Motor neuron (in vitro differentiated cells): ENCODE measurements at regions not wholly inside any gene's neighbourhood (a gene's known extent, or its start where the extent isn't known, plus 50 kb on each side); places are given as distances from the start of the nearest gene placed in this dataset.
"Not testable (repeated sequence)": the region's sequence is repeated elsewhere in the genome, so short reads cannot be mapped to it uniquely, and the experiment has no call there.

ENCODE experiments used
- ATAC-seq, 8 experiments: fragments of 200-7000 bp; cut with Tn5 transposase; replicated peaks in 6 of 8; 2 replicates each; pipeline ENCODE4 v1.8.0; 2021; ENCODE audit warnings: mild to moderate bottlenecking in 8 of 8, moderate library complexity in 8 of 8
- H3K27ac ChIP-seq, 2 donors: fragments of 250-450 bp; sonication (Bioruptor Pico); 2 replicates each; pipeline ENCODE4 v1.9.0; 2021; ENCODE audit warnings: antibody characterized with exemption in 2 of 2, mild to moderate bottlenecking in 2 of 2, moderate library complexity in 1 of 2
- H3K4me1 ChIP-seq, 2 donors: fragments of 250-450 bp; sonication (Bioruptor Pico); replicated peaks in 1 of 2; 2 replicates each; pipeline ENCODE4 v1.6.1; 2021; ENCODE audit warnings: antibody characterized with exemption in 2 of 2, mild to moderate bottlenecking in 2 of 2, moderate library complexity in 1 of 2
- H3K4me3 ChIP-seq, 5 donors: fragments of 250-450 bp; sonication (Bioruptor Pico); 2 replicates each; pipeline ENCODE4 v1.9.0; 2021; ENCODE audit warnings: antibody characterized with exemption in 5 of 5, mild to moderate bottlenecking in 5 of 5, moderate library complexity in 4 of 5
- WGBS, 10 experiments: fragments of 450-650 bp; shearing (Covaris generic); methylation state at CpG; one replicate each; pipeline ENCODE4 v1.0.0; 2022; 5-methylcytosine and 5-hydroxymethylcytosine counted together
- in situ Hi-C, 9 experiments: fragments of 400-800 bp; cut with MboI; loops; one replicate each; pipeline ENCODE4 v1.15.0; 2021; ENCODE audit warnings: low sequenced_read_pairs in 9 of 9, low pct_unique_long_range_greater_than_20kb in 2 of 9; ENCODE audit not compliant: unreplicated experiment in 9 of 9

- in situ Hi-C loops: no loop called here
- no peak overlapping the region for H3K27ac ChIP-seq
- no peaks in the 10 kb centered on the region for H3K4me1 ChIP-seq
- WGBS, 10 experiments: 28 to 100% (median 80%) methylated on average over 1 to 5 of the region's 5 CpGs; no CpG with 5 or more reads in 3 of the 10 experiments
- ATAC-seq: no peak
- H3K4me3 ChIP-seq: no peak overlapping the region
Measured at GRCh38 chrX:3803305-3803704, 89.9 kb upstream of the PRKX start.

DNA sequence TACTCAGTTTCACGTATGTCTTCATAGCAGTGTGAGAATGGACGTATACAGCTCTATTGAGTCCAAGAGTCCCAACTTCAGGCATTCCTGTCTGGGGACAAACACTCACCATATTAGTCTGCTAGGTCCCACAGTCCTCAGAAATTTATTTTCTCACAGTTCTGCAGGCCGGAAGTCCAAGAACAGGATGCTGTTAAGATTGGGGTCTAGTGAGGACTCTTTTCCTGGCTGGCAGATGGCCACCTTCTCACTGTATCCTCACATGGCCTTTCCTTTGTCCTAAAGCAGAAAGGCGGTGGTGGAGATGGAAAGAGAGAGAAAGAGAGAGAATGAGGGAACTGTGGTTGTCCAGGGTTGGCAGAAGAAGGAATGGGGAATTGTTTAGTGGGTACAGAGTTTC, 82.0 kb upstream of the PRKX start:
- H3K4me1 ChIP-seq, H3K27ac ChIP-seq, H3K4me3 ChIP-seq, ATAC-seq, in situ Hi-C loops: not testable (repeated sequence)
- WGBS, 10 experiments: 50 to 100% methylated on average over 1 of the region's 4 CpGs; no CpG with 5 or more reads in 8 of the 10 experiments

GRCh38 chrX:3791449-3791848, 78.0 kb upstream of the PRKX start:
- Histone ChIP-seq H3K27ac (no peak overlapping the region), H3K4me3 (no peak overlapping the region), H3K4me1 (no peaks in the 10 kb centered on the region)
- ATAC-seq: no peak
- in situ Hi-C loops: no loop called here
- 17 to 100% (median 88%) methylated on average over 1 to 3 of the region's 11 CpGs; no CpG with 5 or more reads in 6 of the 10 experiments for whole genome bisulfite sequencing, 10 experiments

GRCh38 chrX:3788494-3789233, 75.2 kb upstream of the PRKX start:
- 0 to 33% (median 0%) methylated on average over 1 to 3 of the region's 10 CpGs; no CpG with 5 or more reads in 6 of the 10 experiments for whole genome bisulfite sequencing, 10 experiments
- in situ Hi-C loops: no loop called here
- Histone ChIP-seq H3K4me1 (no peaks in the 10 kb centered on the region), H3K4me3 (no peak overlapping the region), H3K27ac (no peak overlapping the region)
- ATAC-seq: peak in 1 of 8 experiments; percentile 37

- H3K27ac ChIP-seq: no peak overlapping the region
- in situ Hi-C loops: no loop called here
- no peak for ATAC-seq
- WGBS, 10 experiments: 17 to 100% (median 79%) methylated on average over 1 to 4 of the region's 4 CpGs; no CpG with 5 or more reads in 4 of the 10 experiments
- no peak overlapping the region for H3K4me3 ChIP-seq
- H3K4me1 ChIP-seq: no peaks in the 10 kb centered on the region
Measured at GRCh38 chrX:3787856-3788255, 74.4 kb upstream of the PRKX start.

GRCh38 chrX:3785822-3786221, 72.4 kb upstream of the PRKX start:
- in situ Hi-C loops, H3K4me3 ChIP-seq, H3K27ac ChIP-seq, ATAC-seq, H3K4me1 ChIP-seq: not testable (repeated sequence)
- 0 to 100% (median 79%) methylated on average over 1 to 2 of the region's 2 CpGs; no CpG with 5 or more reads in 6 of the 10 experiments for WGBS, 10 experiments

DNA sequence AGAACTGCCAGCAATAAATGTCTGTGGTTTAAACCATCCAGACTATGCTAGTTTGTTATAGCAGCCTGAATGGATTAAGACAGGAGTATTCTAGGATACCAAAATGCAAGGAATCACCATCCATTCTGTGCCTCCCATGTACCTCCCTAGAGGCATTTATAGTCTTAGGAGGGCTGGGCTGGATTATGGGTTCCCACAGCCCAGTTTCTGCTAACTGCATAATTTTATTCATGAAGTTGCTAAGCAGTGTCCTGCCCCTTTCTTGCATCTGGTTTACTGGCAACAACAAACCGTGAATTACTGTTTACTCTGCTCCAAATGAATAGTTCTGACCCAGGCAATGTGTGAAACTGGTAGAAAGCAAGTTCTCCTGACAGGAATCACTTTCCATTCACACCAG, 67.1 kb upstream of the PRKX start:
- in situ Hi-C loops: no loop called here
- Histone ChIP-seq H3K27ac (no peak overlapping the region), H3K4me1 (no peaks in the 10 kb centered on the region), H3K4me3 (no peak overlapping the region)
- ATAC-seq: peak in 5 of 8 experiments; percentile 27 to 100 (median 97)
- WGBS, 10 experiments: 38% methylated on average over 1 of the region's 1 CpG; no CpG with 5 or more reads in 9 of the 10 experiments

- Histone ChIP-seq H3K4me3 (no peak overlapping the region), H3K27ac (no peak overlapping the region), H3K4me1 (no peaks in the 10 kb centered on the region)
- in situ Hi-C loops: no loop called here
- ATAC-seq: no peak
Measured at GRCh38 chrX:3779546-3779945, 66.1 kb upstream of the PRKX start.

DNA sequence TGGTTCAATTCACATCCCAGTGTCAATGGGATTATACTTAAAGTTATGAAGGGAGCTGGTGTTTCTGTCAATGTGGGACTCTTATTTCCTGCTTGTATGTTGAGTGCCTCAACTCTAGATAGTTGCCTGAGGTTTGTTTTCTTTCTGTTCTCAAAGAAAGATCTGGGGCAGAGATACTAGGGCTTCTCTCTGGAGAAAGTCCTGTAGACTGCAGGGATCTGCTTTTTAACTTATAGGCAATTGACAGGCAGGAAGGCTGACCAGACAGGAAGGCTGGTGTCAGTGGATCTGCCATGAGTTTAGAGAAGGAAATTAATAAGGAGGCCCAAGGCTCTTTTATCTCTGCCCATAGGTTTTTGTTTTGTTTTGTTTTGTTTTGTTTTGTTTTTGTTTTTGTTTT, 64.0 kb upstream of the PRKX start:
- no peak for ATAC-seq
- in situ Hi-C loops: no loop called here
- no peak overlapping the region for H3K27ac ChIP-seq

DNA sequence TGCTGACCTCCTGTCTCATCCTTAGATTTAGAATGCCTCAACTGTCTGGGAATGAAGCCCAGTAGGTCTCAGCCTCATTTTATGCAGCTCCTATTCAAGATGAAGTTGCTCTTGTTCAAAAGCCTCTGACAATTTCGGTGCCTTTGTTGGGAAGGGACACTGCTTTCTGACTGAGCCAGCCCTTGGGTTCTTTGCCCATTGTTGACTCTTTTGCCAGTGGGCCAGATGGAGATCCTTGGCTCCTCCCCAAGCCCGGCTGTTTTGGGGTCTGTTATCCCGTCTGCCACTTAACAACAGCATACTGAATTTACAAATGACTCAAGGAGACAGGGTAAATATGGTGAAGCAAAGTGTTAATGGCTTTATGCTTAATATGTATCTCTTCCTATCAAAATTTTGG, 58.3 kb upstream of the PRKX start:
- ATAC-seq: no peak
- no peak overlapping the region for H3K4me3 ChIP-seq
- 0 to 90% methylated on average over 1 to 3 of the region's 3 CpGs; no CpG with 5 or more reads in 8 of the 10 experiments for WGBS, 10 experiments
- H3K27ac ChIP-seq: no peak overlapping the region
- no peaks in the 10 kb centered on the region for H3K4me1 ChIP-seq
- in situ Hi-C loops: no loop called here

More for the DNA sequence above, 64.0 kb upstream of the PRKX start:
- H3K4me3 ChIP-seq: no peak overlapping the region
- no peaks in the 10 kb centered on the region for H3K4me1 ChIP-seq

GRCh38 chrX:3768881-3769280, 55.4 kb upstream of the PRKX start:
- WGBS, 10 experiments: 0 to 80% (median 70%) methylated on average over 1 of the region's 1 CpG; no CpG with 5 or more reads in 6 of the 10 experiments
- in situ Hi-C loops: no loop called here
- no peak for ATAC-seq
- Histone ChIP-seq H3K4me3 (no peak overlapping the region), H3K27ac (no peak overlapping the region), H3K4me1 (no peaks in the 10 kb centered on the region)
